Caco-2 (cell line): ENCODE measurements at regions not wholly inside any gene's neighbourhood (a gene's known extent, or its start where the extent isn't known, plus 50 kb on each side); places are given as distances from the start of the nearest gene placed in this dataset.

Experiments used
- BruUV-seq: library from RNA; stranded (reverse); fragments of 400-500 nt; replicated peaks from 2 replicates; lab custom pipeline; 2021; lab: Mats Ljungman, UMichigan
- CTCF ChIA-PET: fragments of 300-600 bp; sonication (Branson Sonifier 250); formaldehyde crosslinking; loops from one replicate; lab custom pipeline; 2022; ENCODE audit warnings: antibody characterized with exemption; lab: Charles Lee
- POLR2A ChIA-PET: fragments of 300-600 bp; sonication (Branson Sonifier 250); formaldehyde crosslinking; loops from one replicate; lab custom pipeline; 2022; ENCODE audit warnings: antibody characterized with exemption; lab: Charles Lee
- DNase-seq, 2 experiments: peaks; one replicate each; pipeline versions ENCODE4 v3.0.0 to v3.0.0-alpha.2; 2020 to 2022
- H3K27me3 ChIP-seq: replicated peaks from 2 replicates; pipeline ENCODE4 v1.6.0; 2011; ENCODE audit warnings: low read length; ENCODE audit not compliant: control insufficient read depth, insufficient read depth
- H3K36me3 ChIP-seq: 2 replicates; pipeline ENCODE4 v1.5.1; 2011; ENCODE audit warnings: low read length; ENCODE audit not compliant: control insufficient read depth, insufficient read depth
- H3K4me1 ChIP-seq: fragments of 250-450 bp; sonication (Bioruptor Pico); 2 replicates; pipeline ENCODE4 v1.5.1; 2020; ENCODE audit warnings: mild to moderate bottlenecking
- H3K4me3 ChIP-seq: 2 replicates; pipeline ENCODE4 v1.5.1; 2011; ENCODE audit warnings: low read depth, mild to moderate bottlenecking, control low read depth, low read length
- H3K9me3 ChIP-seq: fragments of 250-450 bp; sonication (Bioruptor Pico); 2 replicates; pipeline ENCODE4 v1.5.1; 2020; ENCODE audit warnings: mild to moderate bottlenecking, moderate library complexity
- H3K27ac Mint-ChIP-seq: one replicate; pipeline ENCODE4 v1.8.0; 2022; ENCODE audit warnings: mixed read lengths; ENCODE audit not compliant: unreplicated experiment
- H3K27me3 Mint-ChIP-seq: one replicate; pipeline ENCODE4 v1.8.0; 2022; ENCODE audit warnings: mixed read lengths; ENCODE audit not compliant: insufficient read depth, unreplicated experiment
- H3K36me3 Mint-ChIP-seq: one replicate; pipeline ENCODE4 v1.8.0; 2022; ENCODE audit warnings: mild to moderate bottlenecking, mixed read lengths; ENCODE audit not compliant: insufficient read depth, unreplicated experiment
- H3K4me1 Mint-ChIP-seq: one replicate; pipeline ENCODE4 v1.8.0; 2022; ENCODE audit warnings: low read depth, mixed read lengths; ENCODE audit not compliant: unreplicated experiment
- H3K4me3 Mint-ChIP-seq: one replicate; pipeline ENCODE4 v1.8.0; 2022; ENCODE audit warnings: mild to moderate bottlenecking, moderate library complexity, mixed read lengths; ENCODE audit not compliant: unreplicated experiment
- H3K9me3 Mint-ChIP-seq: one replicate; pipeline ENCODE4 v1.8.0; 2022; ENCODE audit warnings: mixed read lengths; ENCODE audit not compliant: unreplicated experiment
- CTCF ChIP-seq, 2 experiments: fragments of 200-600 bp in 1 of 2; IDR thresholded peaks; 1 replicate in 1 of 2; 2 replicates in 1 of 2; pipeline versions ENCODE4 v1.5.1 to v1.8.0; 2011 to 2022; ENCODE audit warnings: antibody characterized with exemption in 1 of 2, control low read depth in 1 of 2, inconsistent platforms in 1 of 2, low read depth in 1 of 2, low read length in 1 of 2, mild to moderate bottlenecking in 1 of 2, moderate library complexity in 1 of 2; ENCODE audit not compliant: insufficient read depth in 1 of 2, severe bottlenecking in 1 of 2, unreplicated experiment in 1 of 2
- intact Hi-C: fragments of 100-400 bp; cut with micrococcal nuclease; formaldehyde crosslinking; loops from one replicate; pipeline ENCODE4 v1.10.0; 2022; ENCODE audit not compliant: unreplicated experiment

- H3K4me3 ChIP-seq: no peak overlapping the region
- POLR2A ChIA-PET: no interaction called here
Observed at GRCh38 chr1:58885998-58886397, 102.2 kb upstream of the JUN start.

GRCh38 chr1:58886611-58887010, 102.8 kb upstream of the JUN start:
- Histone ChIP-seq H3K4me3 (no peak overlapping the region), H3K27me3 (no peaks in the 10 kb centered on the region), H3K4me1 (peaks cover 46% of the 10 kb centered on the region), H3K36me3 (no peaks in the 10 kb centered on the region), H3K9me3 (no peaks in the 10 kb centered on the region)
- Mint-ChIP-seq H3K4me1 (peaks cover 33% of the 10 kb centered on the region), H3K36me3 (no peaks in the 10 kb centered on the region), H3K4me3 (no peak overlapping the region), H3K27ac (peak overlapping the region; percentile 78), H3K27me3 (no peaks in the 10 kb centered on the region), H3K9me3 (peaks cover 6% of the 10 kb centered on the region)
- CTCF ChIA-PET: no interaction called here
- no peak for TF ChIP-seq CTCF (IDR thresholded peaks at IDR 0.05; ENCODE audit: insufficient read depth in 1 of 2, low read depth in 1 of 2, low read length in 1 of 2, severe bottlenecking in 1 of 2, unreplicated experiment in 1 of 2)
- POLR2A ChIA-PET: no interaction called here
- intact Hi-C loops: no loop called here
- no peak for DNase-seq
- BruUV-seq: no TSS peak

More at GRCh38 chr1:58885998-58886397, 102.2 kb upstream of the JUN start:
- intact Hi-C loops: loop anchor here (1.0 kb wide), 5 partner anchors 13 to 204 kb away; no protein-coding TSS in a partner anchor
- Mint-ChIP-seq H3K4me3 (peak overlapping the region; percentile 42), H3K9me3 (no peaks in the 10 kb centered on the region), H3K27me3 (no peaks in the 10 kb centered on the region), H3K36me3 (no peaks in the 10 kb centered on the region), H3K4me1 (peaks cover 35% of the 10 kb centered on the region), H3K27ac (peak overlapping the region; percentile 78)
- CTCF ChIA-PET: interaction anchor here (1.2 kb wide), 1 partner anchor 46 kb away, joined by 4 read pairs; no protein-coding TSS in a partner anchor
- peaks cover 49% of the 10 kb centered on the region for H3K4me1 ChIP-seq
- no peak for DNase-seq
- H3K27me3 ChIP-seq: no peaks in the 10 kb centered on the region
- no TSS peak for BruUV-seq
- no peaks in the 10 kb centered on the region for H3K9me3 ChIP-seq
- no peak for TF ChIP-seq CTCF (IDR thresholded peaks at IDR 0.05; ENCODE audit: insufficient read depth in 1 of 2, low read depth in 1 of 2, low read length in 1 of 2, severe bottlenecking in 1 of 2, unreplicated experiment in 1 of 2)
- no peaks in the 10 kb centered on the region for H3K36me3 ChIP-seq

- H3K4me3 ChIP-seq: no peak overlapping the region
- intact Hi-C loops: no loop called here
- POLR2A ChIA-PET: no interaction called here
- no TSS peak for BruUV-seq
- Mint-ChIP-seq H3K4me3 (no peak overlapping the region), H3K9me3 (peaks cover 9% of the 10 kb centered on the region), H3K27ac (peak overlapping the region; percentile 78), H3K4me1 (peaks cover 33% of the 10 kb centered on the region), H3K36me3 (no peaks in the 10 kb centered on the region), H3K27me3 (no peaks in the 10 kb centered on the region)
- no peaks in the 10 kb centered on the region for H3K9me3 ChIP-seq
- H3K4me1 ChIP-seq: peaks cover 42% of the 10 kb centered on the region
- no peaks in the 10 kb centered on the region for H3K27me3 ChIP-seq
- CTCF ChIA-PET: no interaction called here
- no peak for TF ChIP-seq CTCF (IDR thresholded peaks at IDR 0.05; ENCODE audit: insufficient read depth in 1 of 2, low read depth in 1 of 2, low read length in 1 of 2, severe bottlenecking in 1 of 2, unreplicated experiment in 1 of 2)
- no peak for DNase-seq
- no peaks in the 10 kb centered on the region for H3K36me3 ChIP-seq
Observed at GRCh38 chr1:58887059-58887458, 103.2 kb upstream of the JUN start.
